Erythroblast (primary cell): ENCODE measurements at regions not wholly inside any gene's neighbourhood (a gene's known extent, or its start where the extent isn't known, plus 50 kb on each side); places are given as distances from the start of the nearest gene placed in this dataset.

ENCODE experiments used
- GATA1 ChIP-seq: IDR thresholded peaks from 2 replicates; pipeline ENCODE4 v1.6.1; 2011; ENCODE audit warnings: low read depth, mild to moderate bottlenecking, control low read depth, low read length, moderate library complexity
- POLR2A ChIP-seq: IDR thresholded peaks from 2 replicates; pipeline ENCODE4 v1.6.1; 2011; ENCODE audit warnings: mild to moderate bottlenecking, low read length

DNA sequence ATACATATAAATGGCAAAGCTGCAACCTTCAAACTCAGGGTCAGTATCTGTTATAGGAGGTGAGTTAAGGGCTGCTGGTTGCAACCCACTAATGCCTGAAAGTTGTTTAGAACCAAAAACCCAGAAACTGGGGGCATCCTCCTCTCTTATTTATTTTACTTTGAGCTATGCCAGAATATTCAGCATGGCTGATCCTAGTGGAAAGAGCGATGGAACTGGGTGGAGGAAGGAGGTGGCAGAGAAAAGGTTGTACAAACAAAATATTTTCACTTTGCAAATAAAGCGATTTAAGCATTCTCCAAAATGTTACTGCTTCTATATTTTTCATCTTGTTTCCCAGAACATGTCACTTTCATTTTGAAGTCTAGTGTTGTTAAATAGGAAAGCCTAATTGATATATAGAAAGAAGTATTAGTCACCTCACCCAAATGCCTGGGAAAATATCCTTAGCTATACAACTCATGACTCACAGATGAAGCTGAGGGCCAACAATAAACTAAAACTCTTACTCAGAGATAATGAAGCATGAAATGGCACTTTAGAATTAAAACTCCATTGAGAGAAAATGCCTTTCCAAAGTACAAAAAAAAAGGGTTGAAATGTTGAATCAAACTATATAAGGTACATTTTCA lies 251.4 kb upstream of the UBE2E3 start:
- no peak for TF ChIP-seq POLR2A
- TF ChIP-seq GATA1, result no peak
